ENCODE measurements at regions not wholly inside any gene's neighbourhood (a gene's known extent, or its start where the extent isn't known, plus 50 kb on each side); places are given as distances from the start of the nearest gene placed in this dataset.

- no peak for DNase-seq (ENCODE audit: low spot score)
These were observed 120.8 kb upstream of the DIO3 start for GRCh38 chr14:101440496-101440895.

- DNase-seq (ENCODE audit: low spot score), result no peak
These were observed 119.6 kb upstream of the DIO3 start for GRCh38 chr14:101441710-101442109.

GRCh38 chr14:101442451-101442850 lies 118.8 kb upstream of the DIO3 start:
- DNase-seq (ENCODE audit: low spot score), result no peak

GRCh38 chr14:101444116-101444515 lies 117.2 kb upstream of the DIO3 start:
- no peak for DNase-seq (ENCODE audit: low spot score)

GRCh38 chr14:101445278-101445677 lies 116.0 kb upstream of the DIO3 start:
- no peak for DNase-seq (ENCODE audit: low spot score)

GRCh38 chr14:101446387-101446969 lies 114.8 kb upstream of the DIO3 start:
- DNase-seq (ENCODE audit: low spot score), result no peak

- DNase-seq (ENCODE audit: low spot score), result no peak
These were observed 112.2 kb upstream of the DIO3 start for GRCh38 chr14:101449114-101449513.

GRCh38 chr14:101451166-101451565 lies 110.1 kb upstream of the DIO3 start:
- no peak for DNase-seq (ENCODE audit: low spot score)

GRCh38 chr14:101453225-101453624 lies 108.1 kb upstream of the DIO3 start:
- no peak for DNase-seq (ENCODE audit: low spot score)

GRCh38 chr14:101454229-101454628 lies 107.1 kb upstream of the DIO3 start:
- no peak for DNase-seq (ENCODE audit: low spot score)

GRCh38 chr14:101456246-101457175 lies 104.8 kb upstream of the DIO3 start:
- no peak for DNase-seq (ENCODE audit: low spot score)

- no peak for DNase-seq (ENCODE audit: low spot score)
These were observed 103.9 kb upstream of the DIO3 start for GRCh38 chr14:101457301-101457935.

GRCh38 chr14:101457936-101458740 lies 103.2 kb upstream of the DIO3 start:
- no peak for DNase-seq (ENCODE audit: low spot score)

GRCh38 chr14:101458741-101459550 lies 102.3 kb upstream of the DIO3 start:
- no peak for DNase-seq (ENCODE audit: low spot score)

GRCh38 chr14:101459551-101459900 lies 101.8 kb upstream of the DIO3 start:
- no peak for DNase-seq (ENCODE audit: low spot score)

GRCh38 chr14:101460521-101460920 lies 100.8 kb upstream of the DIO3 start:
- DNase-seq (ENCODE audit: low spot score), result no peak

- no peak for DNase-seq (ENCODE audit: low spot score)
These were observed 100.1 kb upstream of the DIO3 start for GRCh38 chr14:101460986-101461750.

- no peak for DNase-seq (ENCODE audit: low spot score)
These were observed 99.4 kb upstream of the DIO3 start for GRCh38 chr14:101461891-101462290.

GRCh38 chr14:101462726-101463565 lies 98.3 kb upstream of the DIO3 start:
- DNase-seq (ENCODE audit: low spot score), result no peak
